ENCODE measurements at regions not wholly inside any gene's neighbourhood (a gene's known extent, or its start where the extent isn't known, plus 50 kb on each side); places are given as distances from the start of the nearest gene placed in this dataset.
"Not testable (repeated sequence)": the region's sequence is repeated elsewhere in the genome, so short reads cannot be mapped to it uniquely, and the experiment has no call there.

GRCh38 chr5:60020457-60020856 lies 126.9 kb upstream of the PDE4D start:
- FAIRE-seq, result no peak
- no peak overlapping the region for H3K9ac ChIP-seq (ENCODE audit: insufficient read depth, low read depth, low read length)
- CTCF ChIA-PET (ENCODE audit: low intra/inter-chr PET ratio, low total read pairs), result no interaction called here
- H4K20me1 ChIP-seq (ENCODE audit: insufficient read depth, low read length), result no peaks in the 10 kb centered on the region
- H3K9me3 ChIP-seq (ENCODE audit: low read length), result no peaks in the 10 kb centered on the region
- POLR2A ChIA-PET, result no interaction called here
- H3K4me3 ChIP-seq (replicated peaks in 1 of 3; ENCODE audit: insufficient read depth in 1 of 3, low read depth in 2 of 3, low read length in 3 of 3), result no peak overlapping the region
- no peaks in the 10 kb centered on the region for H3K27me3 ChIP-seq (ENCODE audit: control insufficient read depth in 1 of 2, insufficient read depth in 2 of 2, low read length in 2 of 2)
- in situ Hi-C loops (cut with HindIII; ENCODE audit: extremely low pct_ligation_motif_present, low pct_unique_long_range_greater_than_20kb) (no loop called here), intact Hi-C loops (cut with micrococcal nuclease; ENCODE audit: unreplicated experiment) (no loop called here)
- ATAC-seq, result no peak
- H3K4me1 ChIP-seq (ENCODE audit: insufficient read depth, low read length), result no peaks in the 10 kb centered on the region
- no peak for TF ChIP-seq HDAC1 (CRISPR knock-in tag; IDR thresholded peaks at IDR 0.05)
- TF ChIP-seq NFRKB (IDR thresholded peaks at IDR 0.05), result no peak
- no peak for TF ChIP-seq PBX2 (CRISPR knock-in tag; IDR thresholded peaks at IDR 0.05)
- TF ChIP-seq PPARG (CRISPR knock-in tag; conservative IDR thresholded peaks at IDR 0.05), result no peak
- no peak for TF ChIP-seq ZNF607 (CRISPR knock-in tag; IDR thresholded peaks at IDR 0.05; ENCODE audit: borderline replicate concordance)
- TF ChIP-seq ZNF816 (CRISPR knock-in tag; IDR thresholded peaks at IDR 0.05; ENCODE audit: borderline replicate concordance), result no peak
- TF ChIP-seq SIN3B (IDR thresholded peaks at IDR 0.05; ENCODE audit: low read length), result no peak
- TF ChIP-seq ZBTB7B (CRISPR knock-in tag; IDR thresholded peaks at IDR 0.05), result no peak
- TF ChIP-seq PAX8 (CRISPR knock-in tag; IDR thresholded peaks at IDR 0.05; ENCODE audit: borderline replicate concordance), result no peak
- no peak overlapping the region for H3K4me2 ChIP-seq (ENCODE audit: low read depth, low read length)
- no peak for DNase-seq (ENCODE audit: low spot score)
- no peaks in the 10 kb centered on the region for H3K79me2 ChIP-seq (ENCODE audit: insufficient read depth, low read length)
- no TSS peak for BruUV-seq (replicated peaks)
- no peaks in the 10 kb centered on the region for H3K36me3 ChIP-seq (replicated peaks in 1 of 2; ENCODE audit: control insufficient read depth in 1 of 2, insufficient read depth in 2 of 2, low read length in 2 of 2)
- no peak overlapping the region for H2AFZ ChIP-seq (ENCODE audit: low read length)
- H3K27ac ChIP-seq (ENCODE audit: extremely low read length, insufficient read depth, low read length), result no peak overlapping the region

- H2AFZ ChIP-seq (ENCODE audit: low read length); POLR2A ChIA-PET; DNase-seq (ENCODE audit: low spot score); intact Hi-C loops (cut with micrococcal nuclease; ENCODE audit: unreplicated experiment); H3K4me1 ChIP-seq (ENCODE audit: insufficient read depth, low read length); FAIRE-seq; H3K27ac ChIP-seq (ENCODE audit: extremely low read length, insufficient read depth, low read length); BruUV-seq (replicated peaks); in situ Hi-C loops (cut with HindIII; ENCODE audit: extremely low pct_ligation_motif_present, low pct_unique_long_range_greater_than_20kb); CTCF ChIA-PET (ENCODE audit: low intra/inter-chr PET ratio, low total read pairs); ATAC-seq; H4K20me1 ChIP-seq (ENCODE audit: insufficient read depth, low read length); H3K79me2 ChIP-seq (ENCODE audit: insufficient read depth, low read length); H3K36me3 ChIP-seq (replicated peaks in 1 of 2; ENCODE audit: control insufficient read depth in 1 of 2, insufficient read depth in 2 of 2, low read length in 2 of 2); H3K4me3 ChIP-seq (replicated peaks in 1 of 3; ENCODE audit: insufficient read depth in 1 of 3, low read depth in 2 of 3, low read length in 3 of 3); H3K4me2 ChIP-seq (ENCODE audit: low read depth, low read length); H3K9ac ChIP-seq (ENCODE audit: insufficient read depth, low read depth, low read length); H3K9me3 ChIP-seq (ENCODE audit: low read length); H3K27me3 ChIP-seq (ENCODE audit: control insufficient read depth in 1 of 2, insufficient read depth in 2 of 2, low read length in 2 of 2): not testable (repeated sequence)
- WGBS (ENCODE audit: low lambda C conversion rate), result no CpG with 5 or more reads among the region's 1 CpG
Observed at GRCh38 chr5:60018960-60019359, 125.4 kb upstream of the PDE4D start.
